GM10266 (cell line): ENCODE measurements at regions not wholly inside any gene's neighbourhood (a gene's known extent, or its start where the extent isn't known, plus 50 kb on each side); places are given as distances from the start of the nearest gene placed in this dataset.

Experiments
- DNase-seq: peaks from one replicate; pipeline ENCODE4 v3.0.0; 2012; ENCODE audit errors: extremely low spot score
- TF ChIP-seq, protein P1 (sequence below): IDR thresholded peaks from 2 replicates; pipeline ENCODE4 v1.5.1; 2012; ENCODE audit warnings: mild to moderate bottlenecking, low read depth; ENCODE audit not compliant: control insufficient read depth, insufficient read depth; ENCODE audit errors: missing control alignments

DNA sequence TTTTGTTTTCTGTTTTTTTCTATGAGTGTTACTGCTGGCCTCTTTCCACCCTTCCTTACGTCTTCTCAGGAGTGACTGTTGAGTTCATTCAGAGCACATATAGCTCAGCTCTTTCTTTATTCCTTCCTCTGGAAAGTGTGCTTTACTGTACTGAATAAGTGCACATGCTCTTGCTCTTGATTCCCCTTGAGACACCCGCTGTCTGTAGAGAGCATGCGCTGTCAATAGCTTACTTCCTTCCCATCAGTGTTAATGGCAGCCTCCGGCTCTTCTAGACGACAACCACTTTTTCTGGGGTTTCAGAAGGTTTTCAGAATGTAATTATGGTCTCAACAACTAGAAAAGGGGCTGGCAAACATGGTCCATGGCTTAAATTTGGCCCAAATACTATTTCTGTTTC is 504.9 kb downstream of the C4orf33 start:
- TF ChIP-seq, protein P1, sequence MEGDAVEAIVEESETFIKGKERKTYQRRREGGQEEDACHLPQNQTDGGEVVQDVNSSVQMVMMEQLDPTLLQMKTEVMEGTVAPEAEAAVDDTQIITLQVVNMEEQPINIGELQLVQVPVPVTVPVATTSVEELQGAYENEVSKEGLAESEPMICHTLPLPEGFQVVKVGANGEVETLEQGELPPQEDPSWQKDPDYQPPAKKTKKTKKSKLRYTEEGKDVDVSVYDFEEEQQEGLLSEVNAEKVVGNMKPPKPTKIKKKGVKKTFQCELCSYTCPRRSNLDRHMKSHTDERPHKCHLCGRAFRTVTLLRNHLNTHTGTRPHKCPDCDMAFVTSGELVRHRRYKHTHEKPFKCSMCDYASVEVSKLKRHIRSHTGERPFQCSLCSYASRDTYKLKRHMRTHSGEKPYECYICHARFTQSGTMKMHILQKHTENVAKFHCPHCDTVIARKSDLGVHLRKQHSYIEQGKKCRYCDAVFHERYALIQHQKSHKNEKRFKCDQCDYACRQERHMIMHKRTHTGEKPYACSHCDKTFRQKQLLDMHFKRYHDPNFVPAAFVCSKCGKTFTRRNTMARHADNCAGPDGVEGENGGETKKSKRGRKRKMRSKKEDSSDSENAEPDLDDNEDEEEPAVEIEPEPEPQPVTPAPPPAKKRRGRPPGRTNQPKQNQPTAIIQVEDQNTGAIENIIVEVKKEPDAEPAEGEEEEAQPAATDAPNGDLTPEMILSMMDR = no peak
- no peak for DNase-seq

DNA sequence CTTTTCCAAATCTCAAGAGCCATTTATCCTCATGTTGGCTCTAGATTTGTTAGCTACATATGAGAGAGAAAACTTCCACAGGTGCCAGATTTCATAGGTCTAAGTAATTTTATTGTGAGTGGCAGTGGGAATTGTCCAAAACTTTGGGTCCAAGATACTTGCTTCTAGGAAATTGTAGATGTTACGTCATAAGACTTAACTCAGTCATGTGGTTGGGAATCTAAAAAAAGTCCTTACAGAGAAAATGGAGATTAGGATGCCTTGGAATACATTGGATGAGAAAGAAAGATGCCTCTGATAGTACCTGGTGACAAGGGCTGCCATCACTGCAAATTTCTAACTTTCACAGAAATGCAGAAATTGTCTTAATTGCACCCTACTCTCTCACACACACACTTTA is 506.5 kb downstream of the C4orf33 start:
- no peak for DNase-seq
- TF ChIP-seq, protein P1 = no peak

DNA sequence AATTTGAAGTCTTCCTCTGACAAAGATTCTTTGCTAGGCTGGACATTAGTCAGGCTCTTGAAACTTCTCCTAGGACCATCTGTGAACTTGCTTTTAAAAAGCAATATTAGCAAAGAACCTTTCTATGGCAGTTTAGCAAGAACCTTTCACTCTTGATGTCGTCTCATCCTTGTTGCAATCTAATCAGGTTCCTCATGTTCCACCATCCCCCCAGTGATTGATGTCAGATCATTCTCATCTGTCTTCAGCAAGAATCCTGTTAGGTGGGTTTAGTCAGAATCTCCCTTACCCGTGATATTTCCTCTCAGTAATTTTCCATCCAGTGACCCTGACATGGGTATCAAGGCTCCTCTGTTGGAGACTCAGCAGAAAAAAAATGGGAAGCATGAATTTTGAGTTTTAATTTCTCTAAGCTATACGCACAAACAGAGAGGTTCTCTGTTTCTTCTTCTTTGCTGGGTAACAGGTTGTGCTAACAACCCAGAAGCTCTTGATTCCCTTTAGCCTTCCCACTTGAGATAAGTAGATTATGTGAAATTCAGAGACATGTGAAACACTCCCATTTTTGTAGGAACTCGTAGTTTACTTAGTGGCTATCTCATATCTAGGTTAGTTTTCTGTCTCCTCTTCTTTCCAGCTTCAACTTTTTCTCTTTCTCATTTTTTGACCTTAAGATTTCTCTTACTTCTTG is 507.4 kb downstream of the C4orf33 start:
- DNase-seq = no peak
- TF ChIP-seq, protein P1 = no peak

DNA sequence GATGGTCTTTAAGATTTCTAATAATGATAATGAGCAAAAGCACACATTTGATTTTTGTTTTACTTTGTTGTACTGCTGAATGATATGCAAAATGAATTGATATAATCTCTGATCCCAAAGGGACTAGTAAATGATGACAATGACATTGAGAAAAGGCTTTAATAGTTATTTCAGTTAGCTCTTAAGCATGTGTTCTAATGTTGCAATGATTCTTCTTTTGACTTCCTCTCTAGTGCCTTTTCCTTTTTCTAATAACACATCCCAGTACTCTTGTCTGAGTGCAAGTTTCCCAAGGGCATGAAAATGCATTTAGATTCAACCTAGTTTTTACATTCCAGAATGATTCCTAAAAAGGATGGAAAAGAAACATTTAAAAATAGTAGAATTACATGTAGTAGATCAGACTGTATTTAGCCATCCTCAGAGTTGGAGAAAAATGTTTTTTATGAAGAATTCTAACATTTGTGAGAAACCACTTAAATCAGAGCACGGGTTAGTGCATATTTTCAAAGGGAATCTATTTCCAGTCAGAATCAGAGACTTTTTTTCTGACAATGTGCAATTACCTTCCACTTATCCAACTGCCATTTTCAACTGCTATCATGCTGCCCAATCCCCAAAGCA is 508.8 kb downstream of the C4orf33 start:
- TF ChIP-seq, protein P1 = no peak
- DNase-seq = no peak

DNA sequence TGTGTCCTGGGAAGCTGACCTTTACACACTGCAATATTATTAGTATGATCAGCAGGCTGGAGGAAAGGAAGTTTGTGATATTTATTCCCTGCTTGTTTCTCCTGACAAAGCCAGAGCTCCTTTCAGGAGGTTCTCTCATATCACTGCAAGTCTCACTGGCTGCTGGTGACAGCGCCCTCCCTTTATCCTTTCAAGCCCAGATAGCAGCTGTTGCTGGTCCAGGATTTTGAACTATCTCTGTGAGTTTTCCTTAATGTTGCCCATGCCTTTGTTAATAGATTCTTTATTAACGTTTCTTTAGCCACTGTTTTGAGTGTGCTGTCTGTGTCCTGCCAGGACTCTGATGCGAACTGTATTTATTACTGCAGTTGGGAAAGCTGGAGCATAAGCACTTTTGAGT is 518.7 kb downstream of the C4orf33 start:
- no peak for DNase-seq
- TF ChIP-seq, protein P1 = no peak

DNA sequence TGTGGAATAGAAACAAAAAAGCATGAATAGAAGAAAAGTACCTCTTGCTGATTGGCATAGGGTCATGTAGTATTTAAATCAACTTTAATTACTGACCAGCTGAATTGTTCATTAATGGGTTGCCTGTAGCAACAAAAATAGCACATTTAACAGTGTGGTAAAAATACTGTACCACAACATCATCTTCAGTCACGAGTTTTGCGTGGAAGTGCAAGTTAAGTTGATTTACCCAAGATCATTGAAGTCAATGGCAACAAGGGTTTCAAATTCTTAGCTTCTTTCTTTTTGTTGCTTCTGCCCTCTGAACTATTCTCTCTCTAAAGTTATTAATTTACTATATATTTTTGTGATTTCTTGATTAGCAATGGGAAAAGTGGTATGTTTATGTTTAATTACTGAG is 526.6 kb downstream of the C4orf33 start:
- no peak for DNase-seq
- TF ChIP-seq, protein P1 = no peak

DNA sequence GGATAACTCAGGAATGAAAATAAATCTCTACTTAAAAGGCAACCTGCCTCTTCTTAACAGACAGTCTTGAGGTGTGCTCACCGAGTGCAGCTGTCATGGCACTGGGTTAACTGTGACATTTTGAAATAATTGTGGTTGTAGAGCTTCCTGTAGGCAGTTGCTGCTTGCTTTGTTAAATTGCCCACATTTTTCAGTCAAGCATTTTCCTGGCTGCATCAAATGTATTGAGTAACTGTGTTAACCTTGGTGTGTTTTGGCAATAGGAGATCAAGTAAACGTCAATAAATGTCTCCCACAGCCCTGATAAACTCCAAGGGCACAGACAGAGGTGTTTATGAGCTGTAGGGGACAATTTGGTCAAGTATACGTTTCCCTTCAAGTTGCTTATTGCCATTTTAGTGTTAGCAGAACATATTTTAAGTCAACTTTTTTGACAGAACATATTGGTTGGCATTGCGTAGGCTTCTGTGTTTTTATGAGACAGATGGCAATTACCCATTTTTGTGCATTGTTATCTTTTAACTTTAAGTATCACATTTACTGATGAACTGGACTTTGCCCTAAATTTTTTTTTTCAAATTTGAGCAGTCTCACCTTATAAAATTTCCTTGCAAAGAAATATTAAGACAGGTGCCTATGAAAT is 527.4 kb downstream of the C4orf33 start:
- DNase-seq = no peak
- TF ChIP-seq, protein P1 = no peak
